HG03039 (cell line): ENCODE measurements at regions not wholly inside any gene's neighbourhood (a gene's known extent, or its start where the extent isn't known, plus 50 kb on each side); places are given as distances from the start of the nearest gene placed in this dataset.
"Not testable (repeated sequence)": the region's sequence is repeated elsewhere in the genome, so short reads cannot be mapped to it uniquely, and the experiment has no call there.

Source experiments
- ATAC-seq: cut with Tn5 transposase; IDR thresholded peaks from one replicate; pipeline ENCODE4 v1.9.1; 2021; ENCODE audit warnings: mild to moderate bottlenecking, moderate library complexity; ENCODE audit not compliant: unreplicated experiment

DNA sequence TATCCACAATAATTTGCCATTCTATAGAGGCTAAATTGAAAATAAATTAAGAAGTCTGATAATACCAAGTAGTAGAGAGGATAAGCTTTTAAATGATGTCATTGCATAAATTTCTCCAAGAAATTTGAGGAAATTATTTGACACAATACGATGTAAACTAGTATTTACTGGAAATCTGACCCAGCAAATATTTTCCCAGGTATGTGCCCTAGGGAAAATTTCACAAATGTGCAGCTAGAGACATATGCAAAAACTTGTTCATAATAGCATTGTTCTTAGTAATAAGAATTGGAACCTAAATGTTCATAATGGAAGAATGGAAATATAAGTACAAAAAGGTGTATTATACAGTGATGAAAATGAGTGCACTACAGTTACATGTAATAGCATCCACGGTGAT lies 888.8 kb upstream of the SOX11 start:
- ATAC-seq, result no peak

DNA sequence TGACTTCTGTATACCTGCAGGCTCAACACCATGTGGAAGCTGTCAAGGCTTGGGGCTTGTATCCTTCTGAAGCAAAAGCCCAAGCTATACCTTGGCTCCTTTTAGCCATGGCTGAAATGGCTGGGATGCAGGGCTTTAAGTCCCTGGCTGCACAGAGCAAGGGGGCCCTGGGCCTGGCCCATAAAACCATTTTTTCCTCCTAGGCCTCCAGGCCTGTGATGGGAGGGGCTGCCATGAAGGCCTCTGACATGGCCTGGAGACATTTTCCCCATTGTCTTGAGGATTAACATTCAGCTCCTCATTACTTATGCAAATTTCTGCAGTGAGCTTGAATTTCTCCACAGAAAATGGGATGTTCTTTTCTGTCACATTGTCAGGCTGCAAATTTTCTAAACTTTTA lies 878.0 kb upstream of the SOX11 start:
- not testable (repeated sequence) for ATAC-seq

DNA sequence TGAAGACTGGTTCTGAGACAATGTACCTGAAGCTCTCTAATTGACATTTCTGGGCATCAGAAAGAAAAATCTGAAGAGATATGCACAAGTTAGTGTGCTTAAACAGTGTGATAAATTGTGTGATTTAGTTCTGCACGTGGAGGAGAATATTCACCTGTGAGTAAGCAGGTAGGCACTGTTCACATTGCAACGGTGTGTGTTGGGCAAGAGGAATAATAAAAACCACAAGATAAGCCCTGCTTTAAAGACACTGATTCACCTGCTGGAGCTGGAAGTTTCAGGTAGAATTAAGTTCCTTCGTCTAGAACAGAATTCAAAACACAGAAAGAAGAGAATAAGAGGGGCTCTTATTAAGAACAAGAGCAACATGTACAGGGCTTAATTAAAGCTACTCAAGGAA lies 864.3 kb upstream of the SOX11 start:
- ATAC-seq, result no peak

DNA sequence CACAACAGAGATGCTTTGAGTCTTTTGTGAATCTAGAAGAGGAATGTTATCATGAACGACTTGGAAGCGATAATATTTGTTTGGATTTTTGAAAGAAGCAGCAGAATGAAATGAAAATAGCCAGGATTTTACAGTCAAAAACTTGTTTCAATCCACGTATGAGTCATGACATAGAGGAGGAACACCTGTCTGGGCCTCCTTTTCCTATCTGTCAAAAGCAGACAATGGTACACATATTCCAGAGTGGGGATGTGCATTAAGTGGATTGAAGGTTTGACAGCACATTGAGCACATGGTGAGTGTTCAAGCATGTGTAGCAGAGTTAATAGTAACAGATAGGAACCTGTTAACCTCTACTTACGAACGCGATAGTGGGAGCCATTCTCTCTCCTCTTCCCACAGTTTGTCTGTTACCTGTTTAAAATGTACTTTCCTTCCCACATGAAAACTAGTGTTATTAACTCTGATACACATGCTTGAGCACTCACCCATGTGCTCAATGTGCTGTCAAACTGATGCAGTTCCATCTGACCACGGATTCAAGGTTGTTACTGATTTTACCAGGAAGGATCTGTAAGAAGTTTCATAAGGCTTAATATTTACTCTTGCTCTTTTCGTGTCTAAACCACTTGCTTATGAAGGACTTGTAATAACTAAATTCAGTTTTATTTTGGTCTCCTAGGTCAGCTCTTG lies 863.4 kb upstream of the SOX11 start:
- ATAC-seq, result no peak

DNA sequence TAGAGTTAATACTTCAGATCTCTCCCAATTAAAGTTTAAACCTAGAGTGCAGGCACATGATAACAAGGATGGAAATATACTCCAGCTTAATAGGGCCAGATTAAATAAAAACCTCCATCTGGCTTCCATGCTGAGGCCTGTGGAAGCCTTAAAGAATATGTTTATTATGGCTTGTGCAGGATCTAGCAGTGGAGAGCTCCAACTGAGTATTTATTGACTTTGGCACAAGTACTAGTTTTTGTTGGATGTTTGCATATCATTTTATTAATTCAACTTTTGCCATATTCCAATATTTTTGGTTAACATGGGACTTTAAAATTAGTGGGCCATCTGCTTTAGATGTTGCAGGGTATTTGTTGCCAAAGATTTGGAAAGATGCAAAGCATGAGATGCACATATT lies 860.4 kb upstream of the SOX11 start:
- no peak for ATAC-seq

GRCh38 chr2:4832642-4833041 lies 859.5 kb upstream of the SOX11 start:
- no peak for ATAC-seq

- ATAC-seq, result no peak
These were observed 853.6 kb upstream of the SOX11 start for GRCh38 chr2:4838626-4839025.

DNA sequence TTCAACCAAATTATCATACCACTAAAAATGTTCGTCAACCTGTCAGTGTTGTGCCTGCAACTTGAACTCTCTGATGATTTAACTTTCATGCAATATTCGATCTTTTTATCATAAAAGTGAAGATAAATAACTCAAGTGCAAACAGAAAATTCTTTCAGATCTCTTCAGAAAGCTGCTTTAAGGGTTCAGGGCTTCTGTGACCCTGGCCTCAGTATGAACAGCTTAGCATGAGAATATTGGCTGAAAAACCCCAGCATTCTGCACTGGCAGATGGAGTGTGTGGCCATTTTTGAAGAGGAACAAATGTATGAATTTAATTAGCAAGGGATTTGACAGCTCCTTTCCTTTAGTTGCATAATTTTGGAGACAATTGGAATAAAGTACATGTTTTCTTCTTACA lies 851.4 kb upstream of the SOX11 start:
- no peak for ATAC-seq

DNA sequence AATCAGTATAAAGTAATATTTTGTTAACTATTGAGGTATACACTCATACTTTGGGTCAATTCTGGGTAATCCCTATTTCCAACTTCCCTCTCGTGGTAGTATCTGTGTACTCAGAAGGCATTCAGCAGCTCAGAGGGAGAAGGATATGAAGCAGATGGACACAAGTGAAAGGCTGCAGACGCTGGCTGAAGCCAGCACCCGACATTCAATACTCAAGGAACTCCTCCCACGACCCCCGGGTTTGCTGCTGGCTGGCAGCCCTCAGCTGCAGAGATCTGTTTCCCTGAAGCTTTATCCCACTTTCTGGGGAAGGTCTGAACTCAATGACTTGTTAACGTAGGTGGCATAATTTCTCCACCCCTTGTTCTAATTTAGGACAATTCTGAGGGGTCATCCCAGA lies 847.3 kb upstream of the SOX11 start:
- no peak for ATAC-seq

DNA sequence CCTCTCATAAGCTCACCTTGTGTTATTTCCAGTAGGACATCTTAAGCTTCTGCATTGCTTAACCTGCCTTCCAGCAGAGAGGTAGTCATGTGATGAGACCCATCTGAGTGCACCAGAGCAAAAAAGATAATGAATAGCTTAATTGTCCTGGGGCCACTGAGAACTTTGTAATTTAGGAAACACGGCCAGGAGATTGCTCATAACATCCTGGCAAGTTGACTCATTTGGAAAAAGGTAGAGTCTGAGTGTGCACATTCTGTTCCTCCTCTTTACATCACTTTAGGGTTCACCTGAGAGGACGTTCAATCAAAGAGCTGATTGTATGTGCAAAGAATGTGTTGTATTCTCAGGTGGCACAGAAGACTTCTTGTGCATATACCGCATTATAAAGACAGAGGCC lies 830.2 kb upstream of the SOX11 start:
- ATAC-seq, result no peak

DNA sequence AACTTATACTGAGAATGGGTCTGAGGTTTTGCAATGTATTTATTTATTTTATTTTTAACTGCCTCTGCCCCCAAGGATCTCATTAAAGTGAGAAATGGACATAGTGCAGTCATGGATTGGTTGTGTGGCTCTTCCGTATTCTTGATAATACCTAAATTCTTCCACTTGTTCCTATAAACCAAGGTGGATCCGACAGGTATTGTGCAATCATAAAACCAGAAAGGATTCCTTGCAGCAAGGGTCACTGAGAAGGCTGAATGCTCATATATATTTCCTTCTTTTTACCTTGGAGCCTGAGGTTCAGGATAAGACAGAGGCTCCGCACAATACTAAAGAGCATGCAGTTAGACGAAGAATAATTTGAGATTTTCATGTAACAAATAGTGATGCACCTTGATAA lies 826.0 kb upstream of the SOX11 start:
- no peak for ATAC-seq

GRCh38 chr2:4868466-4868865 lies 823.7 kb upstream of the SOX11 start:
- no peak for ATAC-seq

GRCh38 chr2:4869154-4869553 lies 823.0 kb upstream of the SOX11 start:
- no peak for ATAC-seq

DNA sequence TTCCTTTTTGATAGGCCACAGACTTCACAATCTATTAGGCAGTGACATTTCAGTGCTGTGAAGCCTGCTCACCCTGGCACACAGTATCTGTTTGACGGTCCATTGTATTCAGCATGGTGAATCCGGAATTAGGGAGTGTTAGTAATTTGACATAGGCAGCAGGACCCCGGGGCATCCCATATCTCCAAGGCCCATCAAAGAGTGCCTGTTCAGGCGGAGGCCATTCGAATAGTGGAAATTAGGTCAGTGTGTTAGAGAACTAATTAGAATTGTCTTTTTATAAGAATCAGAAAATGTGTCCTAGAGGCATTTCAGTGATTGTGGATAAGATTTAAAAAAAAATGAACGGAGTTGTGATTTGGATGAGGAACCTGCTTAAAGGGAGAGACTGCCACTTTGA lies 818.8 kb upstream of the SOX11 start:
- no peak for ATAC-seq

DNA sequence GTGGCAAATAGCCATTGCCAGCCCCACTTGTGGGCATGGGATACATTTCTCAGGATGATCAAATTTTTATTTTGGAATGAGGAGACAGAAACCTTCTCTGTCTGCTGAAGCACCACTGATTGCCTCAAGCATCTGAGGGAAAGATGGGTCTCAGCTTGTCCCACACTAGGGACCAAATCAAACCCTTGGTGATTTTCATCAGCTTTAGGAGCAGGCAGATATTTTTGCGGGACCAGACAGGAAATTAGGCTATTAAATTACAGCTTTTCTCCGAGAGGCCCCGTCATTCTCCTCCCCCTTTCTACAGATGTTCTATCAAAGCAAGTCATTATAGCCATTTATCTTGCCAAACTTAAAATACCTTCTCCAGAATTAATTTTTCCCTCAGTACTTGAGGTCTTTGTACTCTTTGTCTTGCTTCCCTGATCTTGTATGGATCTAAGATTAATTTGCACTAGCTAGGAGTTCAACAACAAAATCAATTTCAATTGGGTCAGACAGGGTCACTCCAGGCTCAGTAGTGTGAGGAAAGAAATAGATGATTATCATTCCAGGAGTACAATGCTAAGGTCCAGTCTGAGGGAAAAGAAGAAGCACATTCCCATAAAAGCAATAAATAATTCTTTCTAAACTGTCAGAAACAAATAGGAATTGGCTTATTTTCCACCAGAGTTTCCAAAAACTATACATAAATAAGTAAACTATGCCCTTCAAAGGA lies 818.1 kb upstream of the SOX11 start:
- no peak for ATAC-seq

GRCh38 chr2:4882421-4882820 lies 809.8 kb upstream of the SOX11 start:
- ATAC-seq, result no peak

- no peak for ATAC-seq
These were observed 809.2 kb upstream of the SOX11 start for GRCh38 chr2:4882941-4883340.

DNA sequence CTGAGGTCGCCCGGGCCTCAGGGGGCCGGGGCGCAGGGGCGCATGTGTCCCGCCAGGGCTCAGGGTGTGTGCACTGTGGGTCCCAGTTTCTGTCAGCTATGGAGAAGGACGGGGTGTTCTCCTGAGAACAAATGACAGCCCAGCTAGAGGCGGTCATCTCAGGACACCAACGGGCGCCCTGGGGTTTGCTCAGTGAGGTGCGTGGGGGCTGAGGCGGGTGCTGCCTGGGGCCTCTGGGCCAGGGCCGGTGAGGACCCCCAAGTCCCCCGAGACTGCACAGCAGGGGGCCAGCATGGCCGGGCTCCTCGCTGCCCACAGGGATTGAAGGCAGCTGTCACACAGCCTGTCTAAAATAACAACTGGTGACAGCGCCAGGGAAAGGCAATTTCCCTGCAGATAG lies 808.8 kb upstream of the SOX11 start:
- ATAC-seq, result no peak

- ATAC-seq, result no peak
These were observed 808.0 kb upstream of the SOX11 start for GRCh38 chr2:4884117-4884571.

DNA sequence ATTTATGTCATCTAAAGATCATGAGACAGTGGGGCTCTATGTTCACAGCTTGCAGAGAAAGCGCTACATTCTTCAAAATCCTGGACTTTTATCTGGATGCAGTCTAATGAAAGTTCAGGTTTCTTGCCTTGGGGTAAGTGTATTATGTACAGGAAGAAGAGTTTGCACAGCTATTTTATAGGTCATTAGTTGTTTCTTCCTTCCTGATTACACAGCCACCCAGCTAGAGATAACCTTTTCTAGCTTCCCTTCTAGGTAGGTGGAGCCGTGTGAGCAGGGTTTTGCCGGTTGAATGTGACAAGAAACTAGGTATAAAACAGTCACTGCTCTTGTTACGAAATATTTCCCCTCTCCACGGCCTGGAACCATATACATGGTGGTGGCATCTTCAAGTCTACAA lies 800.8 kb upstream of the SOX11 start:
- no peak for ATAC-seq

DNA sequence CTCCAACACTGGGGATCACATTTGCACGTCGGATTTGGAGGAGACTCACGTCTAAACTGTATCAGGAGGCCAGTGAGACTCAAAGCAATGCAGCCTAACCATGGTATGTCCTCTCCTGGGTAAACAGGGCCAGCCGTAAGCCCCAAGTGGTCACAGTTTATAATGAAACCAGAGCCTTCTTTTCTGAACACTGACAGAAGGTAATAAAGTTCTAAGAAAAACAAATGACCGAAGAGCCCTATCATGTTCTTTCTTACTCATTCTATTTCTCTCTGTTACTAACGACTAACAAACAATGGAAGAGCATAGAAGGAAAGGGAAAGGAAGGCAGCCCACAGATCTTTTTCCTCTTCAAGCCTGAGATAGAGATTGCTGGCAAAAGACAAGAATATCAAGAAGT lies 796.8 kb upstream of the SOX11 start:
- no peak for ATAC-seq

DNA sequence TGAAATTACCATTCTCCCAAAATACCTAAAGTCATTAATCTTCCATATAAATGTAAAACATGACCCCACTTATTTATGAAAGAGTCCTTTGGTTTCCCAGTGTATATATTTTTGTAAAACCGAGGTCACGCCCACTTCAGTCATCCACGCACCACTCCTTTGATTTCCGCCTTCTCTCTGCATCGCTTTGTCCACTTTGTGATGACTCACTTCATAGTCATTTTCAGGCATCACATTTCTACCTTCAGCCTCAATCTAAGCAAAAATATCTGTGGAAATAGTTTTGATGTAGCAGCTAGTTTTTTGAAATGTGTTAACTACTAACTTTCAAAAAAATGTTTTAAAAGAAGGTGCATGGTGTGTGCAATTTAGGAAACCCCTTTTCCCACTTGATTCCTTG lies 793.5 kb upstream of the SOX11 start:
- no peak for ATAC-seq

GRCh38 chr2:4900242-4900641 lies 791.9 kb upstream of the SOX11 start:
- no peak for ATAC-seq
